ENCODE measurements at regions not wholly inside any gene's neighbourhood (a gene's known extent, or its start where the extent isn't known, plus 50 kb on each side); places are given as distances from the start of the nearest gene placed in this dataset.

DNA sequence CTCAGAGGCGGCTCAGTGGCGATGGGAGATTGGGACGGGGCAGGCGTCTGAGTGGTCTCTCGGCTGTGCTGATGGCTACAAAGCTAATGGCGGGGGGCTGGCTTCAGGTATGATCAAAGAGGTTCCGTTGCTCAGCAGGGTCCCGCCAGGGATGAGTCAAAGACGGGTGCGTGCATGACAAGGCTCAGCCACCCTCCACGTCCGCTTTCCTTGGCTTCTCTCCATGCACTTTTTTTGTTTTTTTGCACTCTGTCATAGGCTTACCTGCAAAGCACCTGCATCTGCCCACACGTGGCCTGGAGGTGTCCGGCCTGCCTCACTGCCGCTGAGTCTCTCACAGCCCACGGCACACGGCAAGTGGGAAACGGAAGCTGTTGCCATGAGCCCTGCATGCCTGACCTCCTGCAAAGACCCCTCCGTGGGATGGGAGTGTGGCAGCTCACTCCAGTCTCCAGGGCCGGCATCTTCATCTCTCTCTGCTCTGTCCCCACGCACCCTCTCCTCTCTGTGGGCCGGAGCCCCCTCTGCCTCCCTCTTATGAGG, 85.5 kb upstream of the ZNF469 start:
- H4K20me1 ChIP-seq (ENCODE audit: insufficient read depth, low read length): no peaks in the 10 kb centered on the region
- no peaks in the 10 kb centered on the region for H3F3A ChIP-seq (ENCODE audit: insufficient read depth, low read length)
- peaks cover 9% of the 10 kb centered on the region; the same call in 1 of the 2 replicates for H3K27me3 ChIP-seq (ENCODE audit: insufficient read depth, low read length)
- H3K9me3 ChIP-seq (ENCODE audit: low read length): no peaks in the 10 kb centered on the region
- no peak overlapping the region for H3K4me2 ChIP-seq (ENCODE audit: low read length)
- no peaks in the 10 kb centered on the region for H3K79me2 ChIP-seq (ENCODE audit: insufficient read depth, low read length)
- H2AFZ ChIP-seq (ENCODE audit: low read length): no peak overlapping the region
- TF ChIP-seq, protein P1, sequence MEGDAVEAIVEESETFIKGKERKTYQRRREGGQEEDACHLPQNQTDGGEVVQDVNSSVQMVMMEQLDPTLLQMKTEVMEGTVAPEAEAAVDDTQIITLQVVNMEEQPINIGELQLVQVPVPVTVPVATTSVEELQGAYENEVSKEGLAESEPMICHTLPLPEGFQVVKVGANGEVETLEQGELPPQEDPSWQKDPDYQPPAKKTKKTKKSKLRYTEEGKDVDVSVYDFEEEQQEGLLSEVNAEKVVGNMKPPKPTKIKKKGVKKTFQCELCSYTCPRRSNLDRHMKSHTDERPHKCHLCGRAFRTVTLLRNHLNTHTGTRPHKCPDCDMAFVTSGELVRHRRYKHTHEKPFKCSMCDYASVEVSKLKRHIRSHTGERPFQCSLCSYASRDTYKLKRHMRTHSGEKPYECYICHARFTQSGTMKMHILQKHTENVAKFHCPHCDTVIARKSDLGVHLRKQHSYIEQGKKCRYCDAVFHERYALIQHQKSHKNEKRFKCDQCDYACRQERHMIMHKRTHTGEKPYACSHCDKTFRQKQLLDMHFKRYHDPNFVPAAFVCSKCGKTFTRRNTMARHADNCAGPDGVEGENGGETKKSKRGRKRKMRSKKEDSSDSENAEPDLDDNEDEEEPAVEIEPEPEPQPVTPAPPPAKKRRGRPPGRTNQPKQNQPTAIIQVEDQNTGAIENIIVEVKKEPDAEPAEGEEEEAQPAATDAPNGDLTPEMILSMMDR (IDR thresholded peaks at IDR 0.05; ENCODE audit: low read length): no peak
- no peak for TF ChIP-seq EZH2 (IDR thresholded peaks at IDR 0.05; ENCODE audit: borderline replicate concordance, low read length)
- H3K4me1 ChIP-seq (ENCODE audit: insufficient read depth, low read length, severe bottlenecking): no peaks in the 10 kb centered on the region
- no peak overlapping the region for H3K9ac ChIP-seq (ENCODE audit: low read length)
- H3K27ac ChIP-seq (ENCODE audit: low read depth, low read length, poor library complexity, severe bottlenecking): no peak overlapping the region
- no peaks in the 10 kb centered on the region for H3K36me3 ChIP-seq (ENCODE audit: insufficient read depth, low read length)
- no peaks in the 10 kb centered on the region for H3K9me2 ChIP-seq (ENCODE audit: low read depth, low read length)
- no peak overlapping the region for H3K4me3 ChIP-seq (ENCODE audit: low read depth, low read length, poor library complexity, severe bottlenecking)

DNA sequence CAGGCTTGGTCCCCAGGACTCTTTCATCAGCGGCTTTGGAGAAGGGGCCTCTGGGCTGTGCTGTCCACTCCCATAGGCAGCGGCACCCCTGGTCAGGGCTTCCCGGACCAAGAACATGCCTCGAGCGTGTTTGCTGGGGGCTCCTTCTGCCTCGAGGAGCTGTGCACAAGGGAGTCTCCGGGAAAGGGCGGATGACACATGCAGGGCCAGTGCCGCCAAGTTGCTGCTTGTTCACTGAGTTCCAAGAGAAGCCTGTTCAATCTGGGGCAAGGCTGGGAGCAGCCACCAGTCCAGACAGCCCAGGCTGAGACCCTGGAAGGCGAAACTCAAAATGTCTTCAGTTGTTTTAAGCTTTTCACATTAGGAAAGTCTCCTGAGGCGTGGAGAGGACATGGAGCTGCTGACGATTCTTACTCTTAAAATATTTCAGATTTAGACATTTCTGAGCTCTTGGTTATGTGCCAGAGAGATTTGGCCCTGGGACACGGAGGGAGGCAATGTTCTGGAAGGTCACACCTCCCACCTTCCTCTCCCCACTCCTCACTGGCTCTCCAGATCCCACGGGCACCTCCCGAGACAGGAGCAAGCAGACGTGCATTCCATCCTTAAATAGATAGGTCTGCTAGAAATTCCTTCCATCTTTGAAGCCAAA, 84.5 kb upstream of the ZNF469 start:
- H3K4me3 ChIP-seq (ENCODE audit: low read depth, low read length, poor library complexity, severe bottlenecking): no peak overlapping the region
- H3K9ac ChIP-seq (ENCODE audit: low read length): no peak overlapping the region
- no peak overlapping the region for H3K27ac ChIP-seq (ENCODE audit: low read depth, low read length, poor library complexity, severe bottlenecking)
- H3K4me1 ChIP-seq (ENCODE audit: insufficient read depth, low read length, severe bottlenecking): no peaks in the 10 kb centered on the region
- no peaks in the 10 kb centered on the region for H3K36me3 ChIP-seq (ENCODE audit: insufficient read depth, low read length)
- no peaks in the 10 kb centered on the region for H3K79me2 ChIP-seq (ENCODE audit: insufficient read depth, low read length)
- TF ChIP-seq, protein P1 (IDR thresholded peaks at IDR 0.05; ENCODE audit: low read length): no peak
- no peak for TF ChIP-seq EZH2 (IDR thresholded peaks at IDR 0.05; ENCODE audit: borderline replicate concordance, low read length)
- peaks cover 9% of the 10 kb centered on the region; the same call in 1 of the 2 replicates for H3K27me3 ChIP-seq (ENCODE audit: insufficient read depth, low read length)
- H3F3A ChIP-seq (ENCODE audit: insufficient read depth, low read length): no peaks in the 10 kb centered on the region
- H2AFZ ChIP-seq (ENCODE audit: low read length): no peak overlapping the region
- no peaks in the 10 kb centered on the region for H3K9me3 ChIP-seq (ENCODE audit: low read length)
- no peak overlapping the region for H3K4me2 ChIP-seq (ENCODE audit: low read length)
- H3K9me2 ChIP-seq (ENCODE audit: low read depth, low read length): no peaks in the 10 kb centered on the region
- H4K20me1 ChIP-seq (ENCODE audit: insufficient read depth, low read length): no peaks in the 10 kb centered on the region

DNA sequence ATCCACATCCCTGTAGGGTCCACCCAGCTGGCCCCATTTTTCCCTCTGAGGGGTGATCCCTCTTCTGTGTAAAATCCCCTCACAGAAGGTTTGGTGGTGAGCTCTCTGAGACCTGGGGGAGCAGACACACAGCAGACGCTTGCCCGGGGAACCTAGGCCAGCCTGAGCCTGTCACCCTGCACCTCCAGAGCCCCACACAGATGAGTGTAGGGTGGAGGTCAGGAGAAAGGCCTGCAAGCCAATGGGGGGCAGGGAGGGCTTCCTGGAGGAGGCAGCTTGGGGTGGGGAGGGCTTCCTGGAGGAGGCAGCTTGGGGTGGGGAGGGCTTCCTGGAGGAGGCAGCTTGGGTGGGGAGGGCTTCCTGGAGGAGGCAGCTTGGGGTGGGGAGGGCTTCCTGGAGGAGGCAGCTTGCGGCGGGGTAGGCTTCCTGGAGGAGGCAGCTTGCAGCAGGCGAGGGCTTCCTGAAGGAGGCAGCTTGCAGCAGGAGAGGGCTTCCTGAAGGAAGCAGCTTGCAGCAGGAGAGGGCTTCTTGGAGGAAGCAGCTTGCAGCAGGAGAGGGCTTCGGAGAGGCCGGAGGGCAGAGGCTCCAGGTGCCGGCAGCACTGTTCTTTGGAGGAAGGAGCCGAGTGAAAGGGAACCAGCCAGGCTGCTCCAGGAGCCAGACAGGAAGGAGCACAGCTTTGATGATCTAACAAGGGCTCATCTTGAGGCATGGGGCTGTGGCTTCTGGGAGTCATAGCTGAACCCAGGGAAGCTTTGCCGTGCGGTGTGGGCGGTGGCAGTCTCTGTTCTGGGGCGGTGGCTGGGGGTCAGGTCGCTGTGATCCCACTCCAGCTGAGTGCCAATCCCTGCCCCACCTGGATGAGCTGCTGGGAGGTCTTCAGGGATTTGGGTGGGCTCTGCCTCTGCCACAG, 83.7 kb upstream of the ZNF469 start:
- Histone ChIP-seq H3K9me3 (ENCODE audit: low read length) (no peaks in the 10 kb centered on the region), H3K4me3 (ENCODE audit: low read depth, low read length, poor library complexity, severe bottlenecking) (no peak overlapping the region), H2AFZ (ENCODE audit: low read length) (no peak overlapping the region), H4K20me1 (ENCODE audit: insufficient read depth, low read length) (no peaks in the 10 kb centered on the region), H3F3A (ENCODE audit: insufficient read depth, low read length) (no peaks in the 10 kb centered on the region), H3K4me2 (ENCODE audit: low read length) (no peak overlapping the region), H3K27me3 (ENCODE audit: insufficient read depth, low read length) (peaks cover 7% of the 10 kb centered on the region), H3K4me1 (ENCODE audit: insufficient read depth, low read length, severe bottlenecking) (no peaks in the 10 kb centered on the region), H3K9me2 (ENCODE audit: low read depth, low read length) (no peaks in the 10 kb centered on the region), H3K79me2 (ENCODE audit: insufficient read depth, low read length) (no peaks in the 10 kb centered on the region), H3K36me3 (ENCODE audit: insufficient read depth, low read length) (no peaks in the 10 kb centered on the region), H3K9ac (ENCODE audit: low read length) (no peak overlapping the region), H3K27ac (ENCODE audit: low read depth, low read length, poor library complexity, severe bottlenecking) (no peak overlapping the region)
- TF ChIP-seq, protein P1 (IDR thresholded peaks at IDR 0.05; ENCODE audit: low read length): no peak
- no peak for TF ChIP-seq EZH2 (IDR thresholded peaks at IDR 0.05; ENCODE audit: borderline replicate concordance, low read length)

Data from OCI-LY1 (cell line).